ENCODE measurements at regions not wholly inside any gene's neighbourhood (a gene's known extent, or its start where the extent isn't known, plus 50 kb on each side); places are given as distances from the start of the nearest gene placed in this dataset.

- H3K4me2 ChIP-seq (ENCODE audit: low read length): no peak overlapping the region
- no peaks in the 10 kb centered on the region for H3K9me3 ChIP-seq (ENCODE audit: low read length)
- ChIA-PET CTCF (ENCODE audit: unreplicated experiment) (no interaction called here), POLR2A (interaction anchor here (0.7 kb wide), 1 partner anchor 718 kb away, joined by 3 read pairs; no protein-coding TSS in a partner anchor)
- intact Hi-C loops (cut with micrococcal nuclease; ENCODE audit: unreplicated experiment): no loop called here
- no peak overlapping the region for H3K4me3 ChIP-seq (ENCODE audit: low read depth, low read length, poor library complexity, severe bottlenecking)
- no peaks in the 10 kb centered on the region for H3K9me2 ChIP-seq (ENCODE audit: insufficient read depth, low read length)
- no TSS peak for BruUV-seq (replicated peaks)
- no peak overlapping the region for H2AFZ ChIP-seq (ENCODE audit: low read length)
- no peaks in the 10 kb centered on the region for H4K20me1 ChIP-seq (ENCODE audit: insufficient read depth, low read length)
- H3K27ac ChIP-seq (ENCODE audit: low read depth, low read length, poor library complexity, severe bottlenecking): no peak overlapping the region
- H3K4me1 ChIP-seq (ENCODE audit: insufficient read depth, low read length, poor library complexity, severe bottlenecking): no peaks in the 10 kb centered on the region
- no peaks in the 10 kb centered on the region for H3K36me3 ChIP-seq (ENCODE audit: insufficient read depth, low read length)
- DNase-seq (ENCODE audit: low spot score): no peak
- H3K79me2 ChIP-seq (ENCODE audit: insufficient read depth, low read depth, low read length): no peaks in the 10 kb centered on the region
- TF ChIP-seq CTCF (conservative IDR thresholded peaks at IDR 0.05; ENCODE audit: low read length): no peak
- no peak for TF ChIP-seq EZH2phosphoT487 (IDR thresholded peaks at IDR 0.05; ENCODE audit: borderline replicate concordance, low read depth, low read length)
Measured at GRCh38 chr3:4174791-4175190, 128.4 kb upstream of the SETMAR start.

- H3K4me1 ChIP-seq (ENCODE audit: insufficient read depth, low read length, poor library complexity, severe bottlenecking): no peaks in the 10 kb centered on the region
- H3K27ac ChIP-seq (ENCODE audit: low read depth, low read length, poor library complexity, severe bottlenecking): no peak overlapping the region
- no peaks in the 10 kb centered on the region for H3K9me2 ChIP-seq (ENCODE audit: insufficient read depth, low read length)
- H3K36me3 ChIP-seq (ENCODE audit: insufficient read depth, low read length): no peaks in the 10 kb centered on the region
- no peaks in the 10 kb centered on the region for H3K9me3 ChIP-seq (ENCODE audit: low read length)
- H3K4me2 ChIP-seq (ENCODE audit: low read length): no peak overlapping the region
- DNase-seq (ENCODE audit: low spot score): no peak
- BruUV-seq (replicated peaks): no TSS peak
- POLR2A ChIA-PET: interaction anchor here (0.6 kb wide), 1 partner anchor 1443 kb away, joined by 3 read pairs; no protein-coding TSS in a partner anchor
- CTCF ChIA-PET (ENCODE audit: unreplicated experiment): no interaction called here
- H4K20me1 ChIP-seq (ENCODE audit: insufficient read depth, low read length): no peaks in the 10 kb centered on the region
- no peak overlapping the region for H2AFZ ChIP-seq (ENCODE audit: low read length)
- no peaks in the 10 kb centered on the region for H3K79me2 ChIP-seq (ENCODE audit: insufficient read depth, low read depth, low read length)
- no peak for TF ChIP-seq CTCF (conservative IDR thresholded peaks at IDR 0.05; ENCODE audit: low read length)
- TF ChIP-seq EZH2phosphoT487 (IDR thresholded peaks at IDR 0.05; ENCODE audit: borderline replicate concordance, low read depth, low read length): no peak
- intact Hi-C loops (cut with micrococcal nuclease; ENCODE audit: unreplicated experiment): no loop called here
- H3K4me3 ChIP-seq (ENCODE audit: low read depth, low read length, poor library complexity, severe bottlenecking): no peak overlapping the region
Measured at GRCh38 chr3:4191971-4192370, 111.2 kb upstream of the SETMAR start.

DNA sequence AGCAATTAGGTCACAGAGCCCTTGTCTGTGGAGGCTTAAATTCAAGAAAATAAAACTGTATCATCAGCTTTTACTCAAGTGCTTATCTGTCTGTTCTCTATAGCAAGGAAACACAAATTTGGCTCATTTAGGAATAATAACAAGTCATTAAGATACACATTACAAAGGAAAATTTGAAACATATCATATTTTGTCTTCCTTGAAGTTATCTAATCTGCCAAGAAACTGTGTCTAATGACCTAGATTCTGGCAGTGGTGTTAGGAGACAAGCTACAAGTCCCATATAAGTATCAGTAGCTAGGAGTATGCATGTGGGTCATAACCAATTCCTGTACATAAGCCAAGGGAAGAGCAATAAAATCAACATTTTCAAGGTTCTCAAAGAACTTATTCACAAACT, 108.2 kb upstream of the SETMAR start:
- intact Hi-C loops (cut with micrococcal nuclease; ENCODE audit: unreplicated experiment): no loop called here
- H3K79me2 ChIP-seq (ENCODE audit: insufficient read depth, low read depth, low read length): no peaks in the 10 kb centered on the region
- H3K9me2 ChIP-seq (ENCODE audit: insufficient read depth, low read length): no peaks in the 10 kb centered on the region
- no peak overlapping the region for H3K27ac ChIP-seq (ENCODE audit: low read depth, low read length, poor library complexity, severe bottlenecking)
- H3K4me1 ChIP-seq (ENCODE audit: insufficient read depth, low read length, poor library complexity, severe bottlenecking): no peaks in the 10 kb centered on the region
- BruUV-seq (replicated peaks): no TSS peak
- TF ChIP-seq CTCF (conservative IDR thresholded peaks at IDR 0.05; ENCODE audit: low read length) (no peak), EZH2phosphoT487 (IDR thresholded peaks at IDR 0.05; ENCODE audit: borderline replicate concordance, low read depth, low read length) (no peak)
- no peaks in the 10 kb centered on the region for H3K36me3 ChIP-seq (ENCODE audit: insufficient read depth, low read length)
- no peak overlapping the region for H3K4me3 ChIP-seq (ENCODE audit: low read depth, low read length, poor library complexity, severe bottlenecking)
- H3K4me2 ChIP-seq (ENCODE audit: low read length): no peak overlapping the region
- H2AFZ ChIP-seq (ENCODE audit: low read length): no peak overlapping the region
- DNase-seq (ENCODE audit: low spot score): no peak
- no peaks in the 10 kb centered on the region for H3K9me3 ChIP-seq (ENCODE audit: low read length)
- no peaks in the 10 kb centered on the region for H4K20me1 ChIP-seq (ENCODE audit: insufficient read depth, low read length)
- ChIA-PET POLR2A (no interaction called here), CTCF (ENCODE audit: unreplicated experiment) (no interaction called here)
